Kidney (tissue), 13 donors: ENCODE measurements at regions not wholly inside any gene's neighbourhood (a gene's known extent, or its start where the extent isn't known, plus 50 kb on each side); places are given as distances from the start of the nearest gene placed in this dataset.

ENCODE experiments used
- DNase-seq, 5 donors: peaks; one replicate each; pipeline ENCODE4 v3.0.0-alpha.2; 2013 to 2020
- FAIRE-seq: peaks from 2 replicates; lab custom pipeline; 2012; peaks lifted over from hg19 to GRCh38; lab: Jason Lieb, UNC
- H3K27ac ChIP-seq, 2 donors: one replicate each; pipeline ENCODE4 v1.7.0; 2013; ENCODE audit warnings: low read depth in 2 of 2, low read length in 2 of 2, inconsistent platforms in 1 of 2
- H3K27me3 ChIP-seq: one replicate; pipeline ENCODE4 v1.7.1; 2013; ENCODE audit warnings: low read length, inconsistent platforms; ENCODE audit not compliant: control insufficient read depth, insufficient read depth
- H3K36me3 ChIP-seq, 3 donors: one replicate each; pipeline versions ENCODE4 v1.7.0 to v1.7.1; 2013; ENCODE audit warnings: low read length in 3 of 3, control low read depth in 1 of 3, inconsistent platforms in 1 of 3; ENCODE audit not compliant: insufficient read depth in 3 of 3, control insufficient read depth in 2 of 3
- H3K4me1 ChIP-seq, 3 donors: one replicate each; pipeline versions ENCODE4 v1.7.0 to v1.7.1; 2013; ENCODE audit warnings: low read length in 3 of 3, inconsistent platforms in 1 of 3, low read depth in 1 of 3; ENCODE audit not compliant: control insufficient read depth in 2 of 3, insufficient read depth in 2 of 3
- H3K4me3 ChIP-seq, 3 donors: one replicate each; pipeline versions ENCODE4 v1.7.0 to v1.8.1; 2013; ENCODE audit warnings: low read length in 3 of 3, control low read depth in 1 of 3, inconsistent platforms in 1 of 3
- H3K9ac ChIP-seq, 3 donors: one replicate each; pipeline versions ENCODE4 v1.7.0 to v1.7.1; 2013; ENCODE audit warnings: low read length in 3 of 3, control low read depth in 1 of 3, inconsistent platforms in 1 of 3
- H3K9me3 ChIP-seq, 3 donors: one replicate each; pipeline versions ENCODE4 v1.7.0 to v1.7.1; 2013; ENCODE audit warnings: low read length in 3 of 3, control low read depth in 1 of 3, inconsistent platforms in 1 of 3; ENCODE audit not compliant: control insufficient read depth in 2 of 3, insufficient read depth in 1 of 3
- CTCF ChIP-seq: IDR thresholded peaks from 3 replicates; pipeline ENCODE4 v1.5.1; 2012; ENCODE audit warnings: mild to moderate bottlenecking, moderate library complexity, borderline replicate concordance; ENCODE audit not compliant: insufficient read depth; ENCODE audit errors: extremely low read depth
- intact Hi-C: fragments of 100-400 bp; cut with DNase I; formaldehyde crosslinking; loops from one replicate; pipeline ENCODE4 v1.11.1; 2022
- donor health status: control.
- donor health status: control.
- donor health status: control.
- donor health status: control.
- donor health status: control.
- donor health status: DM: yes; HTN: yes; CAD: no.
- donor health status: Normal renal cell carcinoma (clear cell type).

- no peak overlapping the region for H3K9ac ChIP-seq
- H3K4me1 ChIP-seq, result no peaks in the 10 kb centered on the region
- H3K27me3 ChIP-seq, result no peaks in the 10 kb centered on the region
- intact Hi-C loops, result no loop called here
- no peak overlapping the region for H3K27ac ChIP-seq
- DNase-seq (no peak), FAIRE-seq (no peak)
- no peaks in the 10 kb centered on the region for H3K9me3 ChIP-seq
- H3K4me3 ChIP-seq, result no peak overlapping the region
- no peak for TF ChIP-seq CTCF
- H3K36me3 ChIP-seq, result no peaks in the 10 kb centered on the region
Observed at GRCh38 chr2:58540681-58541080, 299.6 kb upstream of the FANCL start.

GRCh38 chr2:58539973-58540372 lies 298.8 kb upstream of the FANCL start:
- Histone ChIP-seq H3K36me3 (no peaks in the 10 kb centered on the region), H3K27ac (no peak overlapping the region), H3K9ac (no peak overlapping the region), H3K27me3 (no peaks in the 10 kb centered on the region), H3K4me3 (no peak overlapping the region), H3K9me3 (no peaks in the 10 kb centered on the region), H3K4me1 (no peaks in the 10 kb centered on the region)
- no peak for FAIRE-seq
- intact Hi-C loops, result no loop called here
- no peak for TF ChIP-seq CTCF
- DNase-seq, result no peak

- DNase-seq, result no peak
- no peak for FAIRE-seq
Observed at GRCh38 chr2:58535990-58536389, 294.9 kb upstream of the FANCL start.

More at GRCh38 chr2:58535990-58536389, 294.9 kb upstream of the FANCL start:
- intact Hi-C loops, result no loop called here
- Histone ChIP-seq H3K4me3 (no peak overlapping the region), H3K4me1 (no peaks in the 10 kb centered on the region), H3K36me3 (no peaks in the 10 kb centered on the region), H3K27ac (no peak overlapping the region), H3K9ac (no peak overlapping the region), H3K9me3 (no peaks in the 10 kb centered on the region), H3K27me3 (no peaks in the 10 kb centered on the region)
- TF ChIP-seq CTCF, result no peak
